SK-N-DZ (cell line): ENCODE measurements at regions not wholly inside any gene's neighbourhood (a gene's known extent, or its start where the extent isn't known, plus 50 kb on each side); places are given as distances from the start of the nearest gene placed in this dataset.
"Not testable (repeated sequence)": the region's sequence is repeated elsewhere in the genome, so short reads cannot be mapped to it uniquely, and the experiment has no call there.

Source experiments
- DNase-seq: peaks from one replicate; pipeline ENCODE4 v3.0.0-alpha.2; 2015; ENCODE audit warnings: low spot score

GRCh38 chr16:63388277-63388676 lies 1352.0 kb upstream of the CDH8 start:
- DNase-seq = not testable (repeated sequence)

- no peak for DNase-seq
Observed at GRCh38 chr16:63385714-63386432, 1349.6 kb upstream of the CDH8 start.

GRCh38 chr16:63373744-63374143 lies 1337.5 kb upstream of the CDH8 start:
- DNase-seq = no peak

GRCh38 chr16:63372815-63373214 lies 1336.6 kb upstream of the CDH8 start:
- no peak for DNase-seq

GRCh38 chr16:63372283-63372682 lies 1336.0 kb upstream of the CDH8 start:
- no peak for DNase-seq

- DNase-seq = no peak
Observed at GRCh38 chr16:63365649-63366304, 1329.5 kb upstream of the CDH8 start.

GRCh38 chr16:63363738-63364137 lies 1327.5 kb upstream of the CDH8 start:
- no peak for DNase-seq

GRCh38 chr16:63361032-63361624 lies 1324.9 kb upstream of the CDH8 start:
- peak; percentile 82 for DNase-seq

GRCh38 chr16:63349961-63350360 lies 1313.7 kb upstream of the CDH8 start:
- DNase-seq = no peak

- no peak for DNase-seq
Observed at GRCh38 chr16:63346000-63346399, 1309.8 kb upstream of the CDH8 start.

GRCh38 chr16:63337264-63337663 lies 1301.0 kb upstream of the CDH8 start:
- no peak for DNase-seq

GRCh38 chr16:63331111-63331510 lies 1294.9 kb upstream of the CDH8 start:
- DNase-seq = no peak

- no peak for DNase-seq
Observed at GRCh38 chr16:63326736-63327339, 1290.6 kb upstream of the CDH8 start.

- DNase-seq = no peak
Observed at GRCh38 chr16:63323722-63324705, 1287.8 kb upstream of the CDH8 start.

GRCh38 chr16:63323055-63323454 lies 1286.8 kb upstream of the CDH8 start:
- DNase-seq = no peak

- DNase-seq = no peak
Observed at GRCh38 chr16:63315229-63315628, 1279.0 kb upstream of the CDH8 start.

GRCh38 chr16:63312346-63312745 lies 1276.1 kb upstream of the CDH8 start:
- DNase-seq = no peak

- no peak for DNase-seq
Observed at GRCh38 chr16:63311313-63311712, 1275.1 kb upstream of the CDH8 start.

GRCh38 chr16:63302811-63303210 lies 1266.6 kb upstream of the CDH8 start:
- DNase-seq = no peak

GRCh38 chr16:63301349-63301748 lies 1265.1 kb upstream of the CDH8 start:
- no peak for DNase-seq

- no peak for DNase-seq
Observed at GRCh38 chr16:63298993-63299392, 1262.8 kb upstream of the CDH8 start.
